HEK293 (cell line): ENCODE measurements at regions not wholly inside any gene's neighbourhood (a gene's known extent, or its start where the extent isn't known, plus 50 kb on each side); places are given as distances from the start of the nearest gene placed in this dataset.

Experiments
- CTCF ChIP-seq: fragments of 450-650 bp; formaldehyde crosslinking; IDR thresholded peaks from 2 replicates; pipeline ENCODE4 v1.5.1; 2016; ENCODE audit warnings: missing biosample characterization, missing genetic modification characterization
- PBX3 ChIP-seq: sonication (generic); formaldehyde crosslinking; IDR thresholded peaks from 2 replicates; pipeline ENCODE4 v1.8.1; 2022; ENCODE audit warnings: mild to moderate bottlenecking, moderate library complexity, missing genetic modification reagents
- TF ChIP-seq, protein P1 (sequence below): fragments of 450-650 bp; formaldehyde crosslinking; IDR thresholded peaks from 2 replicates; pipeline ENCODE4 v1.5.1; 2016; ENCODE audit warnings: missing biosample characterization, missing genetic modification characterization, low read depth

GRCh38 chr22:34800260-34800980 is 265.5 kb upstream of the ISX start:
- no peak for TF ChIP-seq CTCF (tag by site-specific recombination)
- TF ChIP-seq PBX3 (CRISPR knock-in tag): no peak
- TF ChIP-seq, protein P1, sequence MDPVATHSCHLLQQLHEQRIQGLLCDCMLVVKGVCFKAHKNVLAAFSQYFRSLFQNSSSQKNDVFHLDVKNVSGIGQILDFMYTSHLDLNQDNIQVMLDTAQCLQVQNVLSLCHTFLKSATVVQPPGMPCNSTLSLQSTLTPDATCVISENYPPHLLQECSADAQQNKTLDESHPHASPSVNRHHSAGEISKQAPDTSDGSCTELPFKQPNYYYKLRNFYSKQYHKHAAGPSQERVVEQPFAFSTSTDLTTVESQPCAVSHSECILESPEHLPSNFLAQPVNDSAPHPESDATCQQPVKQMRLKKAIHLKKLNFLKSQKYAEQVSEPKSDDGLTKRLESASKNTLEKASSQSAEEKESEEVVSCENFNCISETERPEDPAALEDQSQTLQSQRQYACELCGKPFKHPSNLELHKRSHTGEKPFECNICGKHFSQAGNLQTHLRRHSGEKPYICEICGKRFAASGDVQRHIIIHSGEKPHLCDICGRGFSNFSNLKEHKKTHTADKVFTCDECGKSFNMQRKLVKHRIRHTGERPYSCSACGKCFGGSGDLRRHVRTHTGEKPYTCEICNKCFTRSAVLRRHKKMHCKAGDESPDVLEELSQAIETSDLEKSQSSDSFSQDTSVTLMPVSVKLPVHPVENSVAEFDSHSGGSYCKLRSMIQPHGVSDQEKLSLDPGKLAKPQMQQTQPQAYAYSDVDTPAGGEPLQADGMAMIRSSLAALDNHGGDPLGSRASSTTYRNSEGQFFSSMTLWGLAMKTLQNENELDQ (tag by site-specific recombination): no peak
